Activated CD4-positive, CD25-positive, alpha-beta regulatory T cell treated with anti-CD3 and anti-CD28 coated beads, Interleukin-2, amount 50 U/mL, for 16 hours (primary cell): ENCODE measurements at regions not wholly inside any gene's neighbourhood (a gene's known extent, or its start where the extent isn't known, plus 50 kb on each side); places are given as distances from the start of the nearest gene placed in this dataset.

Experiments
- DNase-seq: peaks from one replicate; pipeline ENCODE4 v3.0.0-alpha.2; 2020; ENCODE audit warnings: low read depth, low spot score

DNA sequence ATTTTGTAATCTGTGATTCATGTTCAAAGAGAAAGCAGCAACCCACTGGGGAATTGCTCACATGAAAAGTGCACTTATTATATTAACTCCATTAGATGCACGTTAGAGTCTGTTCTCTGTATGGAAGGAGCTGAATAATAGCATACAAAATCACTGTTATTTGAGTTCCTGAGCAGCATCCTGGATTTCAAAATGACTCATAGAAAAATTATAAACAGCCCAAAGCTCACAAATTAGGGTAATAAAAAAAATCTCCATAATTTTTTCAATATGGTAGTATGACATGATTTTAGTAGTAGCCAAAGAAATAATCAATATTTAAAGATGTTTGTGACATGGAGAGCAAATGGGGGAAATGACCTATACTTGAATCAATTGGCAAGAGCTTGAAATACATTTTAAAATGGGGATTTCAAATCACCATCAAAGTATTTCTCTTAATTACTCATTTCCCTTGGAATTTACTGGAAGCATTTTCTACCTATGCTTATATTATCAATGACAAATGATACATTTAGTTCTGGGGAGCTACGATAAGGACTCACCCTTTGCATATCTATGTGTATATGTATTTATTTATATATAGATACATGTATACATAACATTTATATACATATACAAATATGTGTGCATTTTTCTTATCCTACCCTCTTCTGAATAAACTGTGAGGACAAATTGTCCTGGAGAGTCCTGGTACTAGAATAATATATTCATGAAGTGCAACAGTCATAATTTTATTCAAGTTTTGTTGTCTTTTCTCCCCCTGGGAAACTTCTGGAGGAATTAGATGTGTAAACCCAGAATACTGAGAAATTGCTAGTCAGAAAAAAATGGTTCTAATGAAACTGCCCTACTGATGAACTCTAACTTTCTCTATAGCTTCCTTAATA is 116.3 kb downstream of the RPL22L1 start:
- DNase-seq: no peak

DNA sequence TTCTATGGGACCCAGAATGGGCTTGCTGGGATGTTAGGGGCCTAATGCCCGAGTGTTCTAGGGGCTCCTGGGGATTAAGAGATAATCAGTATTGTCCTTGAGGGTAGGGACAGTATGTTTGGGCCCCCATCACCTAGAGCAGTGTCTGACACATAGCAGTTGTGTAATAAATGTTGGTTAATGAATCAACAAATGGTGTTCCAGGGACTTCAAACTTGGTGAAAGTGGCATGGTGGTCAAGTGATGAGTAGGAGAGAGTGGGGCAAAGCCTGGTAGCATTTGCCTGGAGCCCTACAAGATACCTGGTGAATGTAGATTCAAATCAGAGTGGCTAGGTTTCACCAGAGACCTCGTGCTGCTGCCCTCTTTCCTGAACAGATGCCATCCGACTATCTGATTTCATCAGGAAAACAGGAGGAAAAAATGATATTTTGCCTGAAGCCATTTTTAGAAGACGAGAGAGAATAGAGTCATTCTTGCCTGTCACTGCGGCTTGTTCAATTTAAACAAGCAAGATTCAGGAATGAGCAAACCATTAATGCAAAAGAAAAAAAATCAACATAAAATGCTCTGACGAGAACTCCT is 117.3 kb downstream of the RPL22L1 start:
- no peak for DNase-seq

- no peak for DNase-seq
Observed at GRCh38 chr3:170751899-170752293, 118.1 kb downstream of the RPL22L1 start.

- no peak for DNase-seq
Observed at GRCh38 chr3:170751083-170751898, 118.7 kb downstream of the RPL22L1 start.

DNA sequence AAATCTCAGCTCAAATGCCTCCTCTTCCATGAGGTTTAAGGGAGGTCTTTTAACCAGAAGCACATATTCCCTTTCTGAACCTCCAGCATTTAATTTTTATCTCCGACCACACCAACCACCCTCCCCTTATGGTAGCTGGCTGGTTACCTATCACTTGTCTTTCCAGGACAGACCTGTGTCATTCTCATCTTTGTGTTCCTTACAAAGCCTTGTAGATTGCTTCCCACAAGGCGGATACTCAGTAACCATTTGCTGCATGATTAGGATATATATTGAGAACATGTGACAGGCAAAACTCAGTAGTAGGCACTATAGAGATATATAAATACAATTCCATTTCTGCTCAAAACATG is 119.5 kb downstream of the RPL22L1 start:
- DNase-seq: no peak

DNA sequence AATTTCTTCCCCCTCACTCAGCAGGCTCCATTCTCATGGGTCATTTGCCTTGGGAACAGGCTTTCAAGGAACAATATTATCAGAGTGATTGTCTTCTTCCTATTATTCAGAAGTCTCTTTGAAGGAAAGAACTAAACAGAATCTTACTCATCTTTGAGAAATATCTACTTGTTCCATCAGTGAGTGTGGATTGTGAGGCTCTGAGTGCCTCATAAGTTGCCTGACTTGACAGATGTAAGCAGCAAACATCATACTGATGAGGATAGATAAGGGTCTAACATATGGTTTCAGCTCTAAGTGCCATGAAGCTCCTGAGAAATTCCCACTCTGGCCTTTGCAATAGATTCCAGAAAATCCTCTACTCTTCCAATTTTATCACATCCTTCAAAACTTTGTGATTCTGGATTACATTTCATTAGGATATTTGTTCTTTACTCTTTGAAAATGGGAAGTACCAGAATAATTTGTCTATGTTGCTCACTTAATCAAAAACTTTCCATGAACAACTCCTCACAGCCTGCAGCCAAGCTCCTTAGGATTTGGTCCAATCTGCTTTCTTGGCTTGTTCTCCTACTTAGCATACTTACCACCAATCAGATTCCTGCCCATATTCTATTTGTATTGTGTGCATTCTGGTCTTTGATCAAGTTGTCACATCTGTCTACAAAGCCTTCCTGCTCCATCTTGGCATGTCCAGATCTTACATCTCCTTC is 120.1 kb downstream of the RPL22L1 start:
- DNase-seq: no peak

DNA sequence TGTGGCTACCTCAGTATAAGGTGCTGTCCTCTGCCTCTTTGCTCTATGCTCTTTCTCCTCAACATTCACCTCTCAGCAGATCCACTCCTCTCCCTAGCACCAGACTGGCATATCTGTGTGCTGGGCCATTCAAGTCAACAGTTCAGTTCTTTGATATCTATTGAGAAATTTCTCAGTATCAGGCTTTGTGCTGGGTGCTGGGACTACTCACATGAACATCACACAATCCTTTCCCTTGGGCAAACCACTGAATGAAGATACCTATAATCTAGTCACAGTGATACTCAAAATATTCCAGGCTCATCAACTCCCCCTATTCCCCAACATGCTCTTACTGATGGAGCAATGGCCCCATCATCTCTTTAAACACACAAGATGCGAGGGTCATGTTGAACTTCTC is 120.8 kb downstream of the RPL22L1 start:
- DNase-seq: no peak

DNA sequence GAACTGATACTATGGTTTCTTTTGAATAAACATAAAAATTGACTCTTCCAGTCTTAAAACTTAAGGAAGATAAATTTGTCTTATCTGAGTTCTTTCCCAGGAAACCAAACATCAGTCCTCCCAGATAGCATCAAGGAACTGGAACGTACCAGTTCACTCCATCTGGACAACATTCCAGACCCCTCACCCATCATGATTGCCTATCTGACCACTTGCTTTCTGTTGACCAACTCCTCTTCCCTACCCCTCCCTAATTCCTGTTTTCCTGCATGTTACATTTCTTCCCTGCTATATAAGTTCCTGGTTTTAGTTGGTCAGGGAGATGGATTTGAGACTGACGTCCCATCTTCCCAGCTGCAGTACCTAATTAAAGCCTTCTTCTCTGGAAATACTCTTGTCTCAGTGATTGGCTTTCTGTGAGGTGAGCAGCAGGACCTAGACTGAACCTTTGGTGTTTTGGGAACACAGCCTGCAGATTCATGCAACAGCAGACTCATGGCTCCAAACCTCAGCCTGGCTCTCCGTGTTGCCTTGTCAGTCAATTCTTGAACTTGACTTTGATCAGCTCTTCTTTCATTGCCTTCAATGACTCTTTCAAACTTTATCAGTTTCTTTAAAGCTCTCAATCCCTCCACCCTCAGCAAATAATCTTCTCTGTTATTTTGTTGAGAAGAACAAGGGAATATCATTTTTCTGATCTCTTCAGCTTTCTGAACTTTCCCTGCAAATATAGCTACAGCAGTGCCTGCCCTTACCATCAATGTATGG is 123.6 kb downstream of the RPL22L1 start:
- no peak for DNase-seq

- no peak for DNase-seq
Observed at GRCh38 chr3:170745211-170745718, 124.7 kb downstream of the RPL22L1 start.

GRCh38 chr3:170741756-170742529 is 128.1 kb downstream of the RPL22L1 start:
- DNase-seq: no peak

GRCh38 chr3:170740726-170741591 is 129.0 kb downstream of the RPL22L1 start:
- DNase-seq: no peak

GRCh38 chr3:170740285-170740684 is 129.7 kb downstream of the RPL22L1 start:
- DNase-seq: no peak

DNA sequence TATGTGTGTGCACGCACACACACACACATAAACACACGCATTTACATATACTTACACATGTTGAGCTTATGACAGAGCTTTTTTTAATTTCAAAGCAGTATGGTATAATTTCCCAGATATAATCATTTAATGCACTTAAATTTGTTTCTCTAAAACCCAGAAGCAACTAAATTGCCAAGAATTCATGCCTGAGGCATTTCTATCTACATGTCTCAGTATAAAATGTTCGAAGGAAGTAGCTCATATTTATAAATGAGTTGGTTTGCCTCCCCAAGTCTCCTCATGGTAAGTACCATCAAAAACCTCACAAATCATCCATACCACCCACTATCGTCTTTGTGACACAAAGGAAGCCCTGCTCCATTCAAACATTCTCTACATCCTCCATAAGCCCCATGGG is 130.6 kb downstream of the RPL22L1 start:
- DNase-seq: no peak

GRCh38 chr3:170738766-170739165 is 131.2 kb downstream of the RPL22L1 start:
- DNase-seq: no peak

DNA sequence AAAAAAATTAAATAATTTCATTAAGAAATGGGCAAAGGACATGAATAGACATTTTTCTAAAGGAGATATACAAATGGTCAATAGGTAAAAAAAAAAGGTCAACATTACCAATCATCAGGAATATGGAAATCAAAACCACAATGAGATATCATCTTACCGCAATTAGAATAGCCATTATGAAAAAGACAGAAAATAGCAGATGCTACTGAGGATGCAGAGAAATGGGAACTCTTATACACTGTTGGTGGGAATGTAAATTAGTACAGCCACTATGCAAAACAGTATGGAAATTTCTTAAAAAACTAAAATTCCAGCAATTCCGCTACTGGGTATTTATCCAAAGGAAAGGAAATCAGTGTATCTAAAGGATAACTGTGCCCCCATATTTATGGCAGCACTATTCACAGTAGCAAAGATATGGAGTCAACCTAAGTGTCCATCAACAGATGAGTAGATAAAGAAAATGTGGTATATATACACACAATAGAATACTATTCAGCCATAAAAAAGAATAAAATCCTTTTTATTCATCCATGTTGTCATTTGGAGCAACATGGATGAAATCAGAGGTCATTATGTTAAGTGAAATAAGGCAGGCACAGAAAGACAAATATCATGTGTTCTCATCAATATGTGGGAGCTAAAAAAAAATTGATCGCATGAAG is 132.4 kb downstream of the RPL22L1 start:
- no peak for DNase-seq

DNA sequence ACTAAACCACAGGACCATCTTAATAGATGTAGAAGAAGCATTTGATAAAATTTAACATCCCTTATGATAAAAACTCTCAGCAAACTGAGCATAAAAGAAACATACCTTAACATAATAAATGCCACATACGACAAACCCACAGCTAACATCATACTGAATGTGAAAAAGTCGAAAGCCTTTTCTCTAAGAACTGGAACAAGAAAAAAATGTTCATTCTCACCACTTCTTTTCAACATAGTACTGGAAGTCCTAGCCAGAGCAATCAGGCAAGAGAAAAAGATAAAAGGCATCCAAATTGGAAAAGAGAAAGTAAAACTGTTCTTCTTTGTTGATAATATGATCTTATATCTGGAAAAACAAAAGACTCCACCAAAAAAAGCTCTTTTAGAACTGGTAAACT is 134.2 kb downstream of the RPL22L1 start:
- no peak for DNase-seq

DNA sequence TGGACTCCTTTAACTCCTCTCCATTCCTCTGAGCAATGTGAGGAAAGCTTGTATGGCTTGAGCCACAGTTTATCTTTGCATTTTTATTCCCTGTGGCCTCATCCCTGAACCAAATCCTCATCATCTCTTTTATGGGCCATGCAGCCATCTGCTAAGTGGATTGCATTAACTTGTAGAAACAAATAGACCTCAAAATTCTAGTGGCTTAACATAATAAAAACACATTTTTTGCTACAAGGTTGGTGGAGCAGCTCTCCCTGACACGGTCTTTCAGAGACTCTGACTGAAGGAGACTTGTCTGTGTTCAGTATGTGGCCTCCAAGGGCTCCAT is 135.3 kb downstream of the RPL22L1 start:
- no peak for DNase-seq

- DNase-seq: no peak
Observed at GRCh38 chr3:170734043-170734734, 135.8 kb downstream of the RPL22L1 start.
